ENCODE measurements at regions not wholly inside any gene's neighbourhood (a gene's known extent, or its start where the extent isn't known, plus 50 kb on each side); places are given as distances from the start of the nearest gene placed in this dataset.

- Histone ChIP-seq H4K20me1 (ENCODE audit: insufficient read depth, low read length) (no peaks in the 10 kb centered on the region), H3K4me2 (ENCODE audit: insufficient read depth, low read length) (no peak overlapping the region), H3K9me3 (ENCODE audit: insufficient read depth, low read length, severe bottlenecking) (no peaks in the 10 kb centered on the region), H3K27me3 (ENCODE audit: insufficient read depth, low read length, poor library complexity) (no peaks in the 10 kb centered on the region), H3K4me1 (ENCODE audit: insufficient read depth, low read length) (no peaks in the 10 kb centered on the region), H3K9ac (ENCODE audit: low read depth, low read length) (no peak overlapping the region), H2AFZ (ENCODE audit: low read depth, low read length) (no peak overlapping the region), H3K4me3 (ENCODE audit: low read depth in 1 of 2, low read length in 2 of 2) (no peak overlapping the region), H3K36me3 (ENCODE audit: insufficient read depth, low read length) (no peaks in the 10 kb centered on the region), H3K27ac (ENCODE audit: low read length) (no peak overlapping the region), H3K79me2 (ENCODE audit: insufficient read depth, low read length) (no peaks in the 10 kb centered on the region)
- TF ChIP-seq CTCF (IDR thresholded peaks at IDR 0.05; ENCODE audit: borderline replicate concordance, extremely low read depth, low read length, poor library complexity, severe bottlenecking): no peak
- no peak for TF ChIP-seq EZH2 (IDR thresholded peaks at IDR 0.05; ENCODE audit: borderline replicate concordance, low read depth, low read length, severe bottlenecking)
- DNase-seq: no peak
- ATAC-seq (ENCODE audit: insufficient read depth, low read depth): no peak
Measured at GRCh38 chr18:70709144-70709543, 420.3 kb downstream of the SOCS6 start.

GRCh38 chr18:70705831-70706416, 417.1 kb downstream of the SOCS6 start:
- DNase-seq (no peak), ATAC-seq (ENCODE audit: insufficient read depth, low read depth) (no peak)
- Histone ChIP-seq H2AFZ (ENCODE audit: low read depth, low read length) (no peak overlapping the region), H3K4me1 (ENCODE audit: insufficient read depth, low read length) (no peaks in the 10 kb centered on the region), H3K9ac (ENCODE audit: low read depth, low read length) (no peak overlapping the region), H3K79me2 (ENCODE audit: insufficient read depth, low read length) (no peaks in the 10 kb centered on the region), H4K20me1 (ENCODE audit: insufficient read depth, low read length) (no peaks in the 10 kb centered on the region), H3K36me3 (ENCODE audit: insufficient read depth, low read length) (no peaks in the 10 kb centered on the region), H3K4me2 (ENCODE audit: insufficient read depth, low read length) (no peak overlapping the region), H3K9me3 (ENCODE audit: insufficient read depth, low read length, severe bottlenecking) (no peaks in the 10 kb centered on the region), H3K27ac (ENCODE audit: low read length) (no peak overlapping the region), H3K27me3 (ENCODE audit: insufficient read depth, low read length, poor library complexity) (no peaks in the 10 kb centered on the region), H3K4me3 (ENCODE audit: low read depth in 1 of 2, low read length in 2 of 2) (no peak overlapping the region)
- no peak for TF ChIP-seq EZH2 (IDR thresholded peaks at IDR 0.05; ENCODE audit: borderline replicate concordance, low read depth, low read length, severe bottlenecking)
- no peak for TF ChIP-seq CTCF (IDR thresholded peaks at IDR 0.05; ENCODE audit: borderline replicate concordance, extremely low read depth, low read length, poor library complexity, severe bottlenecking)

GRCh38 chr18:70700496-70700895, 411.7 kb downstream of the SOCS6 start:
- no peaks in the 10 kb centered on the region for H3K4me1 ChIP-seq (ENCODE audit: insufficient read depth, low read length)
- no peaks in the 10 kb centered on the region for H3K27me3 ChIP-seq (ENCODE audit: insufficient read depth, low read length, poor library complexity)
- no peak overlapping the region for H3K9ac ChIP-seq (ENCODE audit: low read depth, low read length)
- no peak overlapping the region for H3K4me3 ChIP-seq (ENCODE audit: low read depth in 1 of 2, low read length in 2 of 2)
- no peaks in the 10 kb centered on the region for H3K9me3 ChIP-seq (ENCODE audit: insufficient read depth, low read length, severe bottlenecking)
- no peak overlapping the region for H3K4me2 ChIP-seq (ENCODE audit: insufficient read depth, low read length)
- no peak for ATAC-seq (ENCODE audit: insufficient read depth, low read depth)
- H4K20me1 ChIP-seq (ENCODE audit: insufficient read depth, low read length): no peaks in the 10 kb centered on the region
- H3K36me3 ChIP-seq (ENCODE audit: insufficient read depth, low read length): no peaks in the 10 kb centered on the region
- no peak overlapping the region for H3K27ac ChIP-seq (ENCODE audit: low read length)
- no peaks in the 10 kb centered on the region for H3K79me2 ChIP-seq (ENCODE audit: insufficient read depth, low read length)
- DNase-seq: no peak
- TF ChIP-seq CTCF (IDR thresholded peaks at IDR 0.05; ENCODE audit: borderline replicate concordance, extremely low read depth, low read length, poor library complexity, severe bottlenecking): no peak
- TF ChIP-seq EZH2 (IDR thresholded peaks at IDR 0.05; ENCODE audit: borderline replicate concordance, low read depth, low read length, severe bottlenecking): no peak
- H2AFZ ChIP-seq (ENCODE audit: low read depth, low read length): no peak overlapping the region

- H3K9ac ChIP-seq (ENCODE audit: low read depth, low read length): no peak overlapping the region
- DNase-seq (no peak), ATAC-seq (ENCODE audit: insufficient read depth, low read depth) (no peak)
- no peaks in the 10 kb centered on the region for H4K20me1 ChIP-seq (ENCODE audit: insufficient read depth, low read length)
- no peaks in the 10 kb centered on the region for H3K27me3 ChIP-seq (ENCODE audit: insufficient read depth, low read length, poor library complexity)
- H3K9me3 ChIP-seq (ENCODE audit: insufficient read depth, low read length, severe bottlenecking): no peaks in the 10 kb centered on the region
- no peak overlapping the region for H3K27ac ChIP-seq (ENCODE audit: low read length)
- H3K4me3 ChIP-seq (ENCODE audit: low read depth in 1 of 2, low read length in 2 of 2): no peak overlapping the region
- H3K36me3 ChIP-seq (ENCODE audit: insufficient read depth, low read length): no peaks in the 10 kb centered on the region
- no peaks in the 10 kb centered on the region for H3K4me1 ChIP-seq (ENCODE audit: insufficient read depth, low read length)
- no peak overlapping the region for H2AFZ ChIP-seq (ENCODE audit: low read depth, low read length)
- TF ChIP-seq CTCF (IDR thresholded peaks at IDR 0.05; ENCODE audit: borderline replicate concordance, extremely low read depth, low read length, poor library complexity, severe bottlenecking) (no peak), EZH2 (IDR thresholded peaks at IDR 0.05; ENCODE audit: borderline replicate concordance, low read depth, low read length, severe bottlenecking) (no peak)
- H3K79me2 ChIP-seq (ENCODE audit: insufficient read depth, low read length): no peaks in the 10 kb centered on the region
- no peak overlapping the region for H3K4me2 ChIP-seq (ENCODE audit: insufficient read depth, low read length)
Measured at GRCh38 chr18:70698574-70698973, 409.7 kb downstream of the SOCS6 start.
